RWPE2 (cell line): ENCODE measurements at regions not wholly inside any gene's neighbourhood (a gene's known extent, or its start where the extent isn't known, plus 50 kb on each side); places are given as distances from the start of the nearest gene placed in this dataset.
"Not testable (repeated sequence)": the region's sequence is repeated elsewhere in the genome, so short reads cannot be mapped to it uniquely, and the experiment has no call there.

Source experiments
- ATAC-seq: fragments of 200-7000 bp; cut with Tn5 transposase; 3 replicates; pipeline ENCODE4 v1.9.1; 2021; ENCODE audit warnings: low read depth
- DNase-seq: peaks from one replicate; pipeline ENCODE4 v3.0.0-alpha.2; 2020; ENCODE audit warnings: low spot score
- H3K27ac ChIP-seq: fragments of 450-650 bp; 2 replicates; pipeline ENCODE4 v1.5.1; 2017; ENCODE audit warnings: mild to moderate bottlenecking; ENCODE audit not compliant: poor library complexity, severe bottlenecking
- H3K27me3 ChIP-seq: fragments of 250-450 bp; sonication (Bioruptor Pico); 2 replicates; pipeline ENCODE4 v1.5.1; 2021; ENCODE audit warnings: mild to moderate bottlenecking, moderate library complexity; ENCODE audit not compliant: insufficient read depth, poor library complexity, severe bottlenecking
- H3K36me3 ChIP-seq: fragments of 250-450 bp; sonication (Bioruptor Pico); 2 replicates; pipeline ENCODE4 v1.5.1; 2020; ENCODE audit warnings: low read depth, mild to moderate bottlenecking, moderate library complexity
- H3K4me1 ChIP-seq: fragments of 250-450 bp; sonication (Bioruptor Pico); 2 replicates; pipeline ENCODE4 v1.5.1; 2021; ENCODE audit warnings: mild to moderate bottlenecking, moderate library complexity; ENCODE audit not compliant: insufficient read depth, poor library complexity, severe bottlenecking
- H3K4me3 ChIP-seq: fragments of 250-450 bp; sonication (Bioruptor Pico); 2 replicates; pipeline ENCODE4 v1.5.1; 2021; ENCODE audit warnings: mild to moderate bottlenecking, moderate library complexity; ENCODE audit not compliant: severe bottlenecking
- H3K9me3 ChIP-seq: fragments of 250-450 bp; sonication (Bioruptor Pico); 2 replicates; pipeline ENCODE4 v1.5.1; 2021; ENCODE audit warnings: mild to moderate bottlenecking, moderate library complexity; ENCODE audit not compliant: severe bottlenecking
- TF ChIP-seq, protein P1 (sequence below): fragments of 450-650 bp; IDR thresholded peaks from one replicate; pipeline ENCODE4 v1.5.1; 2017; ENCODE audit warnings: mild to moderate bottlenecking, moderate library complexity; ENCODE audit not compliant: poor library complexity, severe bottlenecking

GRCh38 chr7:109890622-109891021 lies 1200.3 kb upstream of the LRRN3 start:
- Histone ChIP-seq H3K4me3 (no peak overlapping the region), H3K27me3 (no peaks in the 10 kb centered on the region), H3K9me3 (no peaks in the 10 kb centered on the region), H3K4me1 (no peaks in the 10 kb centered on the region), H3K27ac (no peak overlapping the region), H3K36me3 (no peaks in the 10 kb centered on the region)
- DNase-seq (no peak), ATAC-seq (no peak)
- TF ChIP-seq, protein P1, sequence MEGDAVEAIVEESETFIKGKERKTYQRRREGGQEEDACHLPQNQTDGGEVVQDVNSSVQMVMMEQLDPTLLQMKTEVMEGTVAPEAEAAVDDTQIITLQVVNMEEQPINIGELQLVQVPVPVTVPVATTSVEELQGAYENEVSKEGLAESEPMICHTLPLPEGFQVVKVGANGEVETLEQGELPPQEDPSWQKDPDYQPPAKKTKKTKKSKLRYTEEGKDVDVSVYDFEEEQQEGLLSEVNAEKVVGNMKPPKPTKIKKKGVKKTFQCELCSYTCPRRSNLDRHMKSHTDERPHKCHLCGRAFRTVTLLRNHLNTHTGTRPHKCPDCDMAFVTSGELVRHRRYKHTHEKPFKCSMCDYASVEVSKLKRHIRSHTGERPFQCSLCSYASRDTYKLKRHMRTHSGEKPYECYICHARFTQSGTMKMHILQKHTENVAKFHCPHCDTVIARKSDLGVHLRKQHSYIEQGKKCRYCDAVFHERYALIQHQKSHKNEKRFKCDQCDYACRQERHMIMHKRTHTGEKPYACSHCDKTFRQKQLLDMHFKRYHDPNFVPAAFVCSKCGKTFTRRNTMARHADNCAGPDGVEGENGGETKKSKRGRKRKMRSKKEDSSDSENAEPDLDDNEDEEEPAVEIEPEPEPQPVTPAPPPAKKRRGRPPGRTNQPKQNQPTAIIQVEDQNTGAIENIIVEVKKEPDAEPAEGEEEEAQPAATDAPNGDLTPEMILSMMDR: no peak

GRCh38 chr7:109893231-109893630 lies 1197.7 kb upstream of the LRRN3 start:
- H3K4me1 ChIP-seq: no peaks in the 10 kb centered on the region
- no peak overlapping the region for H3K27ac ChIP-seq
- DNase-seq: no peak
- no peak overlapping the region for H3K4me3 ChIP-seq
- TF ChIP-seq, protein P1: no peak
- no peak for ATAC-seq
- no peaks in the 10 kb centered on the region for H3K36me3 ChIP-seq
- H3K27me3 ChIP-seq: no peaks in the 10 kb centered on the region
- H3K9me3 ChIP-seq: no peaks in the 10 kb centered on the region

- Histone ChIP-seq H3K4me1 (no peaks in the 10 kb centered on the region), H3K4me3 (no peak overlapping the region), H3K9me3 (no peaks in the 10 kb centered on the region), H3K27ac (no peak overlapping the region), H3K36me3 (no peaks in the 10 kb centered on the region), H3K27me3 (no peaks in the 10 kb centered on the region)
- ATAC-seq: no peak
- no peak for DNase-seq
- TF ChIP-seq, protein P1: no peak
These were observed 1195.4 kb upstream of the LRRN3 start for GRCh38 chr7:109895536-109895935.

GRCh38 chr7:109901926-109902325 lies 1189.0 kb upstream of the LRRN3 start:
- ATAC-seq (no peak), DNase-seq (no peak)
- no peak overlapping the region for H3K4me3 ChIP-seq
- H3K4me1 ChIP-seq: no peaks in the 10 kb centered on the region
- H3K9me3 ChIP-seq: no peaks in the 10 kb centered on the region
- no peak overlapping the region for H3K27ac ChIP-seq
- no peaks in the 10 kb centered on the region for H3K27me3 ChIP-seq
- TF ChIP-seq, protein P1: no peak
- H3K36me3 ChIP-seq: no peaks in the 10 kb centered on the region

DNA sequence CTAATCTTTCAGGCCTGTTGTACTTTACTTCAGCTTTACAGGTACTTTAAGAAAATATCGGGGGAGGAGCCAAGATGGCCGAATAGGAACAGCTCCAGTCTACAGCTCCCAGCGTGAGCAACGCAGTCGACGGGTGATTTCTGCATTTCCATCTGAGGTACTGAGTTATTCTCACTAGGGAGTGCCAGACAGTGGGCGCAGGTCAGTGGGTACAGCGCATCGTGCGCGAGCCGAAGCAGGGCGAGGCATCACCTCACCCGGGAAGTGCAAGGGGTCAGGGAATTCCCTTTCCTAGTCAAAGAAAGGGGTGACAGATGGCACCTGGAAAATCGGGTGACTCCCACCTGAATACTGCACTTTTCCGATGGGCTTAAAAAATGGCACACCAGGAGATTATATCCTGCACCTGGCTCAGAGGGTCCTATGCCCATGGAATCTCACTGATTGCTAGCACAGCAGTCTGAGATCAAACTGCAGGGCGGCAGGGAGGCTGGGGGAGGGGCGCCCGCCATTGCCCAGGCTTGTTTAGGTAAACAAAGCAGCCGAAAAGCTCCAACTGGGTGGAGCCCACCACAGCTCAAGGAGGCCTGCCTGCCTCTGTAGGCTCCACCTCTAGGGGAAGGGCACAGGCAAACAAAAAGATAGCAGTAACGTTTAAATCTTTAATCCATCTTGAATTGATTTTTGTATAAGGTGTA lies 1185.4 kb upstream of the LRRN3 start:
- not testable (repeated sequence) for H3K9me3 ChIP-seq, H3K36me3 ChIP-seq, DNase-seq, H3K4me3 ChIP-seq, H3K4me1 ChIP-seq, H3K27ac ChIP-seq, H3K27me3 ChIP-seq, ATAC-seq
